Lower leg skin (tissue), 4 donors: ENCODE measurements at regions not wholly inside any gene's neighbourhood (a gene's known extent, or its start where the extent isn't known, plus 50 kb on each side); places are given as distances from the start of the nearest gene placed in this dataset.

ENCODE experiments used
- DNase-seq, 2 donors: peaks; one replicate each; pipeline ENCODE4 v3.0.0-alpha.2; 2019; ENCODE audit warnings: low spot score in 2 of 2
- H3K4me3 ChIP-seq: fragments of 200-600 bp; sonication (generic); 2 replicates; pipeline ENCODE4 v1.5.1; 2017; ENCODE audit warnings: mild to moderate bottlenecking, low read depth; ENCODE audit not compliant: poor library complexity, severe bottlenecking
- POLR2A ChIP-seq, 2 donors: fragments of 450-650 bp; IDR thresholded peaks; one replicate each; pipeline ENCODE4 v1.6.1; 2016 to 2017; ENCODE audit warnings: antibody characterized with exemption in 2 of 2, mild to moderate bottlenecking in 1 of 2, moderate library complexity in 1 of 2
- WGBS, 2 donors: methylation state at CpG; one replicate each; pipeline ENCODE4 v1.1.5; 2018; 5-methylcytosine and 5-hydroxymethylcytosine counted together
- intact Hi-C: fragments of 100-400 bp; cut with DNase I; formaldehyde crosslinking; loops from one replicate; pipeline ENCODE4 v1.15.0; 2023; ENCODE audit warnings: low total_unique reads
- TF ChIP-seq, protein P1 (sequence below), 3 donors: fragments of 450-650 bp; IDR thresholded peaks; one replicate each; pipeline ENCODE4 v1.5.1; 2016; ENCODE audit warnings: antibody characterized with exemption in 3 of 3, mild to moderate bottlenecking in 3 of 3, moderate library complexity in 2 of 3

DNA sequence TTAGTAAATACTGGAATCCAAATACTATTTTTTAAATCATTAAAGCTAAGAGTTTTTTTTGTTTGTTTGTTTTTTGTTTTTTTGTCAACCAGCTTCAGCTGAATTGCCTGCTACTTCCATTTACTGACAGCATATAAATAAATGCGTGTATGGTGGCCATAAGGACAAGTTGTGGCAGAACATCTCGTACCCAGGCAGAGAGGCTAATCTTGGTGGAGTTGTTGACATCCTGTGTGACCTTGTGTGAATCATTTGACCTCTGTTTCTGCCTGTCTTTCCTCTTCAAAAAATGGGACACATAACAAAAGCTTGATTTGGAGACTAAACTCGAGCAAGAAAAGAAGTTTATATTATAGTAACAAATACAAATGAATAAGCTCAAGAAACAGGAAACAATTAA lies 734.2 kb downstream of the MCTP2 start:
- 30 to 55% methylated on average over 3 of the region's 3 CpGs for WGBS, 2 donors
- peak in 1 of 2 donors; percentile 18 for DNase-seq
- H3K4me3 ChIP-seq = no peak overlapping the region
- intact Hi-C loops = no loop called here
- TF ChIP-seq POLR2A (IDR thresholded peaks at IDR 0.05) = no peak
- TF ChIP-seq, protein P1, sequence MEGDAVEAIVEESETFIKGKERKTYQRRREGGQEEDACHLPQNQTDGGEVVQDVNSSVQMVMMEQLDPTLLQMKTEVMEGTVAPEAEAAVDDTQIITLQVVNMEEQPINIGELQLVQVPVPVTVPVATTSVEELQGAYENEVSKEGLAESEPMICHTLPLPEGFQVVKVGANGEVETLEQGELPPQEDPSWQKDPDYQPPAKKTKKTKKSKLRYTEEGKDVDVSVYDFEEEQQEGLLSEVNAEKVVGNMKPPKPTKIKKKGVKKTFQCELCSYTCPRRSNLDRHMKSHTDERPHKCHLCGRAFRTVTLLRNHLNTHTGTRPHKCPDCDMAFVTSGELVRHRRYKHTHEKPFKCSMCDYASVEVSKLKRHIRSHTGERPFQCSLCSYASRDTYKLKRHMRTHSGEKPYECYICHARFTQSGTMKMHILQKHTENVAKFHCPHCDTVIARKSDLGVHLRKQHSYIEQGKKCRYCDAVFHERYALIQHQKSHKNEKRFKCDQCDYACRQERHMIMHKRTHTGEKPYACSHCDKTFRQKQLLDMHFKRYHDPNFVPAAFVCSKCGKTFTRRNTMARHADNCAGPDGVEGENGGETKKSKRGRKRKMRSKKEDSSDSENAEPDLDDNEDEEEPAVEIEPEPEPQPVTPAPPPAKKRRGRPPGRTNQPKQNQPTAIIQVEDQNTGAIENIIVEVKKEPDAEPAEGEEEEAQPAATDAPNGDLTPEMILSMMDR (IDR thresholded peaks at IDR 0.05) = no peak

DNA sequence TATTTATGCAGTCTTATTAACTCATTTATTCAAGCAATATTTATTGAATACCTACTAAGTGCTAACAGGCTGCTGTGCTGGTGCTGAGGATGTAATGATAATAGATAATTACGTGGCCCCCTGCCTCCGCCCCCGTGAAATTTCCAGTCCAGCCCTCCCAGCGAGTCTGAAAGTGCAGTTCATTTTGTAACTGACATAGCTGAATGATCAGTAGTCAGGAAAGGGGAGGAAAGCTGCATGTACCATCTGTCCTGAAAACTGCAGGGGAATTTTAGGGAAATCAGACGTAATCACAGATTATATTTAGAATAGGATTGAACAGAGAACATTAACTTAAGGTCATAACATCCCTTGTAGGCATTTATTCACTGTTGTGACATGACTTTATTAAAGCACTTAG lies 736.8 kb downstream of the MCTP2 start:
- intact Hi-C loops = no loop called here
- no peak overlapping the region for H3K4me3 ChIP-seq
- TF ChIP-seq POLR2A (IDR thresholded peaks at IDR 0.05) = no peak
- TF ChIP-seq, protein P1 (IDR thresholded peaks at IDR 0.05) = no peak
- DNase-seq = no peak
- WGBS, 2 donors = 51 to 58% methylated on average over 5 of the region's 5 CpGs

GRCh38 chr15:94970096-94970495 lies 738.7 kb downstream of the MCTP2 start:
- TF ChIP-seq, protein P1 (IDR thresholded peaks at IDR 0.05) = no peak
- no peak for TF ChIP-seq POLR2A (IDR thresholded peaks at IDR 0.05)
- no peak overlapping the region for H3K4me3 ChIP-seq
- intact Hi-C loops = no loop called here
- no peak for DNase-seq
- WGBS, 2 donors = 53 to 91% methylated on average over 1 of the region's 1 CpG

DNA sequence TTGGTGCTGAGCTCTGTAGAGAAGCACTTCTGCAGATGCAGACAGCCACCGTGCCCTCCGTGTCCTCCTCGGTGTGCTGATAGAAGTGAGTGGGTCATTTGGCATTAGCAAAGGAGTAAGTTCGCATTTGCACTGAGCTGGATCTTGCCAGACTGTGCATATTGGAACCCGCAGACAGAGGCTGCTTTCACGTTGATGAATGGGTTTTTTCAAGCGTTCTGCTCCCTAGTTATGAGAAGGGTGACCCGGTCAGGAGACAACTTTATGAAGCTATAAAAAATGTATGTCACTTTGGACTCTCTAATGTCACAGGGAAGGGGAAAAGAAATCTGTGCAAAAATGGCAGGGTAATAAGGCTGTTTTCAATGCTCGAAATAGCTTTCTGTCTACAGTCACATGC lies 739.4 kb downstream of the MCTP2 start:
- intact Hi-C loops = no loop called here
- DNase-seq = no peak
- TF ChIP-seq POLR2A (IDR thresholded peaks at IDR 0.05) = no peak
- TF ChIP-seq, protein P1 (IDR thresholded peaks at IDR 0.05) = no peak
- WGBS, 2 donors = 67 to 70% methylated on average over 9 of the region's 9 CpGs
- no peak overlapping the region for H3K4me3 ChIP-seq

DNA sequence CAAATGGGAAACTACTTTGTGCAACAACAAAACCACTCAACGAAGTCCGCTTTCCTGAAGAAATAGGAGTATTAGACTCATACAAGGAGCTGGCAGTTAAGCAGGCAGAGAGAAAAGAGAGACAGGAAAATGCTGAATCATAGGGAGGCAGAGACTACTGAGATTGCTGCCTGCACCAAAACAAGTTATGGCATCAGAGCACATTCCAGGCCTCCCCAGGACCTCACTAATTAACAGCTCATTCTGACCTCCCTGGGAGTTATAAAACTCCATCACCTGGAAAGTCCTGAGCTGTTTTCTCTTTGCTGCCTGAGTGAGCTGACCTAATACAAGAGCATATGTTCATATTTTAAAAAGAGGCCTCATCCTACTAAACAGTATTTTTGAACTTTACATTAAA lies 741.0 kb downstream of the MCTP2 start:
- DNase-seq = no peak
- TF ChIP-seq POLR2A (IDR thresholded peaks at IDR 0.05) = no peak
- TF ChIP-seq, protein P1 (IDR thresholded peaks at IDR 0.05) = no peak
- H3K4me3 ChIP-seq = no peak overlapping the region
- intact Hi-C loops = no loop called here
- 70 to 81% methylated on average over 2 of the region's 2 CpGs for WGBS, 2 donors

DNA sequence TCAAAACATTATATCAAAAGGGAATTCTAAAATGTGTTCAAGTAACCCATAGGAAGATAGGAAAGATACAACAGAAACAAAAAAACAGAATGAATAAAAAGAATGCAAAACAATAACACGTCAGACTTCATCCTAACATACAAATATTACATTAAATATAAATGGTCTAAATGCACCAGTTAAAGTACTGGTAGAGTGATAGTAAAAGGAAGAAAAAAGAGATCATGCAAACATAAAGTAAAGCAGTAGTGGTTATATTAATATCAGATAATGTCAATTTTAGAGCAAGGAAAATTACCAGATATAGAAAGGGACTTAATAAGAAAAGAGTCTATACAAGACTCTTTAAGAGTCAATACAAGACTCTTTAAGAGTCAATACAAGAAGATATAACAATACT lies 755.7 kb downstream of the MCTP2 start:
- TF ChIP-seq, protein P1 (IDR thresholded peaks at IDR 0.05) = no peak
- TF ChIP-seq POLR2A (IDR thresholded peaks at IDR 0.05) = no peak
- no peak for DNase-seq
- intact Hi-C loops = no loop called here
- H3K4me3 ChIP-seq = no peak overlapping the region
- WGBS, 2 donors = 85 to 100% methylated on average over 1 of the region's 1 CpG
